ENCODE measurements at regions not wholly inside any gene's neighbourhood (a gene's known extent, or its start where the extent isn't known, plus 50 kb on each side); places are given as distances from the start of the nearest gene placed in this dataset.

DNA sequence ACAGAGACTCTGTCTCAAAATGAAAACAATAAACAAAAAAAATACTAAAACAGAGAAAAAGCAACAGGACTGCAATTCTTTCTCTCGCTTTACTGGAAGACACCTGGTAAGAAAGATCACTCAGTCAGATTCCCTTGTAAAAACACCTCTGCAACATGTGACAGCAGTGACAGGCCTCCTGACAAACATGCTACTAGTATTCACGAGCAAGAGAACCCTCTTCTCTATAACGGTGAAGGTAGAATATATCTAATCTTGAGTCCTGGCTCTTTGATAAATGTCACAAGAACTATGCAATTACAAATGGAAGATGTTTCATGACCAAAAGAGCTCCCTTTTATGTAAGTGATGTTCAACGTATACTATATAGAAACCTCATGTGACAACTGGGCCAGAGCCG is 986.7 kb upstream of the LRRN3 start:
- no peak overlapping the region for H3K4me3 Mint-ChIP-seq
- H3K27me3 Mint-ChIP-seq: no peaks in the 10 kb centered on the region
- no peaks in the 10 kb centered on the region for H3K4me1 Mint-ChIP-seq (ENCODE audit: low read depth in 2 of 2)
- H3K36me3 Mint-ChIP-seq: peaks cover 6% of the 10 kb centered on the region
- ATAC-seq (no peak), DNase-seq (ENCODE audit: low spot score) (no peak)
- no peak overlapping the region for H3K27ac Mint-ChIP-seq
- H3K9me3 Mint-ChIP-seq: peaks cover 7% of the 10 kb centered on the region

DNA sequence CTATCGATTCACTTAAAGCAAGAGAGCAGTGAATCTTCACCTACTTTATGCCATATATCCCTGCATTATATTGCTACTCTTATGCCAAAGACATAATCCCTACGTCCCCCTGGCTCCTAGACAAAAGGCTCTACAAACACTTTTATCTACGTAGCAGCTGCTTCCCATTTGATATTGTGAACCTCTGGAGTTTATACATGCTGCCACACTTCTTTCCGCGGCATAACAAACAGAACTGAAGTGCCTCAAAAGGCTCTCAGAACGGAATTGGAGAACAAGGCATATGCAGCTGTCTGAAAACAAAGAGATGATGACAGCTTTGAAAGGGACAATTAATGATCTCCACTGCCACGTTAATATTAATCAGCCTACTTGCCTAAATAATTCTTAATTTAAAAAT is 985.6 kb upstream of the LRRN3 start:
- ATAC-seq (no peak), DNase-seq (ENCODE audit: low spot score) (no peak)
- no peaks in the 10 kb centered on the region for H3K4me1 Mint-ChIP-seq (ENCODE audit: low read depth in 2 of 2)
- H3K27me3 Mint-ChIP-seq: no peaks in the 10 kb centered on the region
- peaks cover 3% of the 10 kb centered on the region for H3K36me3 Mint-ChIP-seq
- H3K9me3 Mint-ChIP-seq: peaks cover 6% of the 10 kb centered on the region
- no peak overlapping the region for H3K4me3 Mint-ChIP-seq
- no peak overlapping the region for H3K27ac Mint-ChIP-seq

DNA sequence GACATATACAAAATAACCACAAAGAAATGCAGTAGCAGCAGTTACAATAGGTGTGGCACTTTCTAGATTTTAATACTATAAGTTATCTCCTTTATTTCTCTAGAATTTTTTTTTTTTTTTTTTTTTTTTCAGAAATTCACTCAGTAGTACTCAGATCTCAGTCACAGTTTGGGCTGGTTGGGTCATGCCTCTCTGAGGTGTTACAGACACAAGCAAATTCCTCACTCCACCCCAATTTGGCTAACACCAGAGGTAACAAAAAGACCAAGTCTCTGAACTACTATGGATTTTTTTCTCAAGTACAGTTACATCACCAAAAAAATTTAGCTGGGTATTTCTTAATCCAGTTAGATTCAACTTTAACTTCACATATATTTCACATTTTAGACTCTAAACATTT is 985.1 kb upstream of the LRRN3 start:
- H3K27ac Mint-ChIP-seq: no peak overlapping the region
- DNase-seq (ENCODE audit: low spot score): no peak

DNA sequence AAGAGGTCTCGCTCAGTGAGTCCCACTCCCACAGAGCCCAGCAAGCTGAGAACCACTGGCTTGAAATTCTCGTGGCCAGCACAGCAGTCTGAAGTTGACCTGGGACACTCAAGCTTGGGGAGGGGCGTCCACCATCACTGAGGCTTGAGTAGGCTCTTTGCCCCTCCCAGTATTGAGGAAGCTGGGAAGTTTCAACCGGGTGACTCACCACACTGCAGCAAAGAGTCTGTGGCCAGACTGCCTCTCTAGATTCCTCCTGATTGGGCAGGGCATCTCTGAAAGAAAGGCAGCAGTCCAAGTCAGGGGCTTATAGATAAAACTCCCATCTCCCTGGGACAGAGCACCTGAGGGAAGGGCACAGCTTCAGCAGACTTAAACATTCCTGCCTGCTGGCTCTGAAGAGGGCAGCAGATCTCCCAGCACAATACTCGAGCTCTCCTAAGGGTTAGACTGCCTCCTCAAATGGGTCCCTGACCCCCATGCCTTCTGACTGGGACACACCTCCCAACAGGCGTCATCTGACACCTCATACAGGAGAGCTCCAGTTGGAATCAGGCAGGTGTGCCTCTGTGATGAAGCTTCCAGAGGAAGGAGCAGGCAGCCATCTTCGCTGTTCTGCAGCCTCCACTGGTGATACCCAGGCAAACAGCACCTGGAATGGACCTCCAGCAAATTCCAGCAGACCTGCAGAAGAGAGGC is 970.9 kb upstream of the LRRN3 start:
- H3K27me3 Mint-ChIP-seq: no peaks in the 10 kb centered on the region
- H3K4me3 Mint-ChIP-seq: no peak overlapping the region
- H3K36me3 Mint-ChIP-seq: peaks cover 19% of the 10 kb centered on the region
- DNase-seq (ENCODE audit: low spot score): no peak
- H3K9me3 Mint-ChIP-seq: peaks cover 25% of the 10 kb centered on the region
- H3K4me1 Mint-ChIP-seq (ENCODE audit: low read depth in 2 of 2): no peaks in the 10 kb centered on the region
- no peak for ATAC-seq
- H3K27ac Mint-ChIP-seq: no peak overlapping the region

More for the DNA sequence above, 985.1 kb upstream of the LRRN3 start:
- Mint-ChIP-seq H3K4me3 (no peak overlapping the region), H3K36me3 (no peaks in the 10 kb centered on the region), H3K27me3 (no peaks in the 10 kb centered on the region), H3K9me3 (peaks cover 3% of the 10 kb centered on the region), H3K4me1 (ENCODE audit: low read depth in 2 of 2) (no peaks in the 10 kb centered on the region)
- no peak for ATAC-seq

DNA sequence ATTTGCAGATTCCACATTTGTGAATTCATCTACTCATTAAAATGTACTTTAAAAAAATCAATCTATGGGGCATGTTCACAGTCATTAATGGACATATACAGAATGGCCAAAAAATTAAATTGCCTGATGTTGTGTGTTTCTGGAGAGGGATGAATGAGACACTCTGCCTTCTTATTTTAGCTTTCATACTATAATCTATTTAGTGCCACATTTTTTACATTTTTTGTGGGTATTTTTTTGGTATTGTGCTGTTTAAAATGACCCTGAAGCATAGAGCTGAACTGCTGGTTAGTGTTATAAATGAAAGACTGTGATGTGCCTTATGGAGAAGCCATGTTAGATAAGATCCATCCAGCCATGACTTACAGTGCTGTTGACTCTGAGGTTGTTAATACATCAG is 961.8 kb upstream of the LRRN3 start:
- H3K9me3 Mint-ChIP-seq: peaks cover 12% of the 10 kb centered on the region
- H3K4me3 Mint-ChIP-seq: no peak overlapping the region
- DNase-seq (ENCODE audit: low spot score) (no peak), ATAC-seq (no peak)
- H3K27me3 Mint-ChIP-seq: no peaks in the 10 kb centered on the region
- H3K4me1 Mint-ChIP-seq (ENCODE audit: low read depth in 2 of 2): no peaks in the 10 kb centered on the region
- no peaks in the 10 kb centered on the region for H3K36me3 Mint-ChIP-seq
- no peak overlapping the region for H3K27ac Mint-ChIP-seq

DNA sequence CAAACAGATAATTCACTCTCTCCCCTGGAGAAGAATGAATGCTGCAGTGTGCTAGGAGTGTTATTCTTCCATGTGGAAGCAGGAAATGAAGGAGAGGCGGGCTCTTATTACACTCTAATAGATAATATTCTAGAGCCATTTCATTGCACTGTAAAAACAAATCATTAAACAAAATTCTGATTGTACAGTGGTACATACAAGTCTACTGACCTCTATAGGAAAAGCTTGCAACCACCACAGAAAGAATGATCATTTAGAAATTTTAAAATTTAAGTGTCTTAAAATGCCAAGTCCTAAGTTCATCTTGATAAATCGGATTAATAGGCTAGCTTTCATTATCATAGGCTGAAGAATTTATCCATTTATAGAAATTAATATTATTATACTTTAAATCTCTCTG is 960.3 kb upstream of the LRRN3 start:
- Mint-ChIP-seq H3K9me3 (peaks cover 10% of the 10 kb centered on the region), H3K27ac (no peak overlapping the region), H3K36me3 (no peaks in the 10 kb centered on the region), H3K4me1 (ENCODE audit: low read depth in 2 of 2) (no peaks in the 10 kb centered on the region), H3K4me3 (no peak overlapping the region), H3K27me3 (no peaks in the 10 kb centered on the region)
- ATAC-seq (no peak), DNase-seq (ENCODE audit: low spot score) (no peak)

DNA sequence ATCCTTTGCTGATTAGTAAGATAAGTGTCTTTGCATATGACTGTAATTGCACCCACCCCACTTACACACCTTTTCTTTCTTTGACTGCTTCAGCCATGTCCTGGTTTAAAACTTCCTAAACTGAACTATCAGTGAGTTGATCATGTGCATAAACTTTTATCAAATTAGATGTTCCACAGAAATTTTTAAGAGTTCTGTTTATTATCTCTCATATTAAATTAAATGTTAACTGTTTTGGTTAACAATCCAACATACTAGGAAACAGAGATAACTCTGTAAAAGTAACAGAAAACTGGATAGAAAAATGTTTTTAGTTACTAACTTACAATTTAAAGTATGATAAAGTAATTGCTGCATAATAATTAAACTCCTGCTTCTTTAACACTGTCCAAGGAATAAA is 959.6 kb upstream of the LRRN3 start:
- Mint-ChIP-seq H3K4me1 (ENCODE audit: low read depth in 2 of 2) (no peaks in the 10 kb centered on the region), H3K27ac (no peak overlapping the region), H3K36me3 (no peaks in the 10 kb centered on the region), H3K9me3 (peaks cover 8% of the 10 kb centered on the region), H3K27me3 (no peaks in the 10 kb centered on the region), H3K4me3 (no peak overlapping the region)
- no peak for DNase-seq (ENCODE audit: low spot score)
- no peak for ATAC-seq

DNA sequence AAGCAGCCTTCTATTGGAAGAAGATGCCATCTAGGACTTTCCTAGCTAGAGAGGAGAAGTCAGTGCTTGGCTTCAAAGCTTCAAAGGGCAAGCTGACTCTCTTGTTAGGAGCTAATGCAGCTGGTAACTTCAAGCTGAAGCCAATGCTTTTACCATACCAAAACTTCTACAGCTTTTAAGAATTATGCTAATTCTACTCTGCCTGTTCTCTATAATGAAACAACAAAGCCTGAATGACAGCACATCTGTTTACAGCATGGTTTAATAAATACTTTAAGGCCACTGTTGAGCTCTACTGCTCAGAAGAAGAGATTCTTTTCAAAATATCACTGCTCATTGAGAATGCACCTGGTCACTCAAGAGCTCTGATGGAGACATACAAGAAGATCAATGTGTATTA is 951.9 kb upstream of the LRRN3 start:
- no peak for ATAC-seq
- Mint-ChIP-seq H3K27me3 (no peaks in the 10 kb centered on the region), H3K4me3 (no peak overlapping the region)

DNA sequence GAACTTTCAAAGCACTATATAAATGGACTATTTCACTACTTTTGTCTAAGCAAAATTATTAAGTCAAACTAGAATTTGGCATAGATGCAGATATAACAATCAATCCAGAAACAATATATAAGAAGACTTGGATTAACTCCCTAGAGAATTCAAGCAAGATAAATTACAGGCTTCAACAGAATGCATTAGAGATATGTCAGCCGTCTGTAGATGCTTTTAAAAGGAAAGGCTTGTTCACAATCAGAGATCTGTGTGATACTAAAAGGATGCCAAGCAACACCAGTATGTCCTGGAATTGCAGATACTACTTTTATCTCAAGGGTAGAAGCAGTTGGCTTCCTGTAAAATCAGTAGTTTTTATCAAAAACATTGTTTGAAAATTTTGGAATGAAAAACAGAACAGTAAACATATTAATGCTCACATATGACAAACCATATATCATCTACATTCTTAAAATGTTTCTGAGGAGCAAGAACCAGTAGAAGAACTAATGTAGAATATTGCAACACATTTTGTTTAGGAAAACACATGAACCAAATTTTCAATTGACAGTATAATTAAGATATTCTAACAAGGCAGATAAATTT is 947.9 kb upstream of the LRRN3 start:
- ATAC-seq (no peak), DNase-seq (ENCODE audit: low spot score) (no peak)
- peaks cover 12% of the 10 kb centered on the region for H3K9me3 Mint-ChIP-seq
- H3K4me1 Mint-ChIP-seq (ENCODE audit: low read depth in 2 of 2): no peaks in the 10 kb centered on the region
- H3K36me3 Mint-ChIP-seq: no peaks in the 10 kb centered on the region
- H3K4me3 Mint-ChIP-seq: no peak overlapping the region
- no peak overlapping the region for H3K27ac Mint-ChIP-seq
- H3K27me3 Mint-ChIP-seq: no peaks in the 10 kb centered on the region

More for the DNA sequence above, 951.9 kb upstream of the LRRN3 start:
- no peaks in the 10 kb centered on the region for H3K4me1 Mint-ChIP-seq (ENCODE audit: low read depth in 2 of 2)
- no peaks in the 10 kb centered on the region for H3K36me3 Mint-ChIP-seq
- H3K9me3 Mint-ChIP-seq: peaks cover 15% of the 10 kb centered on the region
- DNase-seq (ENCODE audit: low spot score): no peak
- no peak overlapping the region for H3K27ac Mint-ChIP-seq

DNA sequence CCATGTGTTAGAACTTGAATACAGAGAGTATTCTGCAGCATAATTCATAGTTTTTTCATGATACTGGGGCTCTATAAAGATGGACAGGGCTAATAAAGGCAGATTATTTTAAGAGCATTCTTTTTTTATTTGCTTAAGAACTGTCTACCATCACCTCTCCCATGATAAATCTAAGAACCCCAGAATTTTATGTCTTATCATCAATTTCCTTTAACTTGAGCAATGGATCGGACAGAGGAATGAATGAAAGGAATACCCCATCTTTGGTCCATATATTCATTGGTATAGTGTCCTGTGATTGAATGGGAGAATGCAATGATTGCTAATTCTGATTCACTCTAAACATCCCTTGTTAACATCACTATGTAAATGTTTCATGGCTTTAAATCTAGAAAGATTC is 946.3 kb upstream of the LRRN3 start:
- Mint-ChIP-seq H3K27ac (no peak overlapping the region), H3K36me3 (no peaks in the 10 kb centered on the region), H3K9me3 (peaks cover 7% of the 10 kb centered on the region)

DNA sequence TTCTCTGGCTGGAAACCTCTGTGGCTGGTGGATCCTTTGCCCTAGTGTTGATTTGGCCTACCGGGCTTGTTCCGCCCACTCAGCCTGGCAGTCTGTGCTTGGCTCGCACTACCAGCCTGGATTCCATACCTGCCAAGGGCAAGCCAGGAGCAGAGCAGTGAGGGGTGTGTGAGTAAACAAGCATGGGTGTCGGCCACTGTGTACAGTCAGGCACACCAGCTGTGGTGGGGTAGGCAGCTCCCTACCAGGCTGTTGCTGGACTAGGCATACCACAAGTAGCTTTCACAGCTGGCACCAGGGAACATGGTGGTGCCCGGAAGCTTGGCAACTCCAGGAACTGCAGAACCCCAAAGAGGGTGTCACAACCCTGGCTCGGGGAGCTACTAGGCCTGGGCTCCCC is 942.9 kb upstream of the LRRN3 start:
- H3K27ac Mint-ChIP-seq: no peak overlapping the region
- no peaks in the 10 kb centered on the region for H3K27me3 Mint-ChIP-seq
- H3K4me1 Mint-ChIP-seq (ENCODE audit: low read depth in 2 of 2): no peaks in the 10 kb centered on the region

More for the DNA sequence above, 946.3 kb upstream of the LRRN3 start:
- no peak for DNase-seq (ENCODE audit: low spot score)
- H3K4me3 Mint-ChIP-seq: no peak overlapping the region
- no peaks in the 10 kb centered on the region for H3K27me3 Mint-ChIP-seq
- no peak for ATAC-seq
- H3K4me1 Mint-ChIP-seq (ENCODE audit: low read depth in 2 of 2): no peaks in the 10 kb centered on the region

DNA sequence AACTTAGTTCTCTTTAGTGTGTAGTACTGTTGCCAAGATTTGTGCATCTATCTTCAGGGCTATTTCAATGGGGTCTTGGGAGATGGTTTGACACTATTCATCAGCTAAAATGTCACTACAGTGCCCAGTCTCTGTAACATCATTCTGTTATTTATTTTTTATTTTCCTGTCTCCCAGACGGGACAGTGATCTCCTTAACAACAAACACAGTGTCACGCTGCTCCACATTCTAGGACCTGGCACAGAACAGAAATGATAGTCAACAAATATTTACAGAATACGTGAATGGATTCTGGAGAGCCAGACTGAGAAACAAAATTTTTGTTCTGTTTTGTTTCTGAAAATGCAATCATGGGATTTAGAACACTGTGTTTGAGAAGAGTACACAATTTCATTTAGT is 937.7 kb upstream of the LRRN3 start:
- Mint-ChIP-seq H3K4me1 (ENCODE audit: low read depth in 2 of 2) (no peaks in the 10 kb centered on the region), H3K9me3 (peaks cover 8% of the 10 kb centered on the region), H3K27me3 (no peaks in the 10 kb centered on the region), H3K27ac (no peak overlapping the region), H3K36me3 (peaks cover 8% of the 10 kb centered on the region), H3K4me3 (no peak overlapping the region)
- DNase-seq (ENCODE audit: low spot score): no peak
- no peak for ATAC-seq

More for the DNA sequence above, 942.9 kb upstream of the LRRN3 start:
- Mint-ChIP-seq H3K4me3 (no peak overlapping the region), H3K36me3 (no peaks in the 10 kb centered on the region), H3K9me3 (peaks cover 5% of the 10 kb centered on the region)
- ATAC-seq (no peak), DNase-seq (ENCODE audit: low spot score) (no peak)

DNA sequence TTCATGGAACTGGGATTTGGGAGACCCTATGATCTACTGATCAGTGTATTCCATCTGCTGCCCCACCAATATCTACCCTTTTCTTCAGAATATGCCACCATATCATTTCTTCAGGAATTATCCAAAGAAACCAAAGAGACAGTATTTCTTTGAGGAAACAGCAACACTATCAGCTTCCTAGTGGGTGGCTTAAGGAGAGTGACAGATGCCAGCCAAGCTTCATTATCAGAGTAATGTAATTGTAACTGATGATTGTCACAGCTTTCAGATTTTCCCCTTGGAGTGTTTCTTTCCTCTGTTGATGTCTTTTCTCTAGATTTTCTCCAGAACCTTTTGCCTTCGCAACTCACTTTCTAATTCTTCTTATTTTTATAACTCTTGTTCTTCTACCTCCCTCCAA is 934.4 kb upstream of the LRRN3 start:
- ATAC-seq: no peak

DNA sequence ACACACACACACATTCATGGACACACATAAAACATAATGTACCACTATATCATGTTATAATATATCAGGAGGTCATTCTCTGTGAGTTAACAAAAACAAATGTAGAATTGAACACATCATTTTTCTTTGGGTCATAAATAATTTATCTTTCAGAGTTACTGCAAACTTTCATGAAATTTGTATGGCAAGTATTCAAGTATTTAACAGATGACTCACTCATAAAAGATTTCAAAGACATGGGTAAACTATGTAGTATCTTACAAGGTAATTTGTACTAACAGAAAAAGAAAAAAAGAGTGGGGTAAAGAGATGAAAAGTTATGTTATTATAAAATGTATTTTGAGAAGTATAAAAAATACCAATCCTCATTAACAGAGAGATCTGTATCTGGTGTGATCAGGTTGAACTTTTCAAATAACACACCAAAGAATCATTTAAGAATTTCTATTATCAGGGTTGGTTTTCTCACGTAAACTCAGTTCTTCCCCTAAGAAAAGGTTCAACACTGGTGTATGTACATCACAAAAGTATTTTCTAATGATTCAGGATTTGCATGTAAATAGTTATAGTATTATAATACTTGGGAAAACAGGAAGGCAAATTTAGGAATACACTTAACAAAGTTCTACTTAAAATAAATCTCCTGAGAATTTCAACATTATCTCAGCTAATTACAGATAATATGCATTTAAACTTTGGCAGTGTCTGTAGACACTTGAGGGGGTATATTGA is 933.1 kb upstream of the LRRN3 start:
- Mint-ChIP-seq H3K27me3 (no peaks in the 10 kb centered on the region), H3K36me3 (peaks cover 8% of the 10 kb centered on the region), H3K27ac (no peak overlapping the region), H3K9me3 (peaks cover 11% of the 10 kb centered on the region), H3K4me1 (ENCODE audit: low read depth in 2 of 2) (no peaks in the 10 kb centered on the region), H3K4me3 (no peak overlapping the region)
- no peak for ATAC-seq
- no peak for DNase-seq (ENCODE audit: low spot score)

More for the DNA sequence above, 934.4 kb upstream of the LRRN3 start:
- Mint-ChIP-seq H3K27ac (no peak overlapping the region), H3K9me3 (peaks cover 11% of the 10 kb centered on the region), H3K36me3 (peaks cover 8% of the 10 kb centered on the region), H3K4me3 (no peak overlapping the region), H3K27me3 (no peaks in the 10 kb centered on the region), H3K4me1 (ENCODE audit: low read depth in 2 of 2) (no peaks in the 10 kb centered on the region)
- no peak for DNase-seq (ENCODE audit: low spot score)
